Lower leg skin (tissue), 3 donors: ENCODE measurements at regions not wholly inside any gene's neighbourhood (a gene's known extent, or its start where the extent isn't known, plus 50 kb on each side); places are given as distances from the start of the nearest gene placed in this dataset.

ENCODE experiments used
- CTCF ChIP-seq, 3 donors: fragments of 450-650 bp; IDR thresholded peaks; one replicate each; pipeline ENCODE4 v1.5.1; 2016; ENCODE audit warnings: antibody characterized with exemption in 3 of 3, mild to moderate bottlenecking in 3 of 3, moderate library complexity in 2 of 3
- POLR2A ChIP-seq, 2 donors: fragments of 450-650 bp; IDR thresholded peaks; one replicate each; pipeline ENCODE4 v1.6.1; 2016 to 2017; ENCODE audit warnings: antibody characterized with exemption in 2 of 2, mild to moderate bottlenecking in 1 of 2, moderate library complexity in 1 of 2

GRCh38 chr18:8978394-8978793 is 124.1 kb upstream of the NDUFV2 start:
- TF ChIP-seq POLR2A (IDR thresholded peaks at IDR 0.05) (no peak), CTCF (IDR thresholded peaks at IDR 0.05) (no peak)
